K562 (cell line): ENCODE measurements at regions not wholly inside any gene's neighbourhood (a gene's known extent, or its start where the extent isn't known, plus 50 kb on each side); places are given as distances from the start of the nearest gene placed in this dataset.

Experiments
- ATAC-seq: fragments of 200-7000 bp; cut with Tn5 transposase; 3 replicates; pipeline ENCODE4 v1.9.1; 2020; ENCODE audit warnings: moderate library complexity
- BruUV-seq: library from RNA; stranded (reverse); fragments of 400-500 nt; replicated peaks from 2 replicates; lab custom pipeline; 2021; lab: Mats Ljungman, UMichigan
- CTCF ChIA-PET: fragments of 300-600 bp; formaldehyde crosslinking; extraction: SDS; loops from one replicate; lab custom pipeline; 2021; ENCODE audit warnings: low intra/inter-chr PET ratio; lab: Yijun Ruan, JAX
- POLR2A ChIA-PET: fragments of 300-600, 350-650 bp; sonication (Branson Sonifier 250); formaldehyde crosslinking; extraction: SDS; loops from one replicate; lab custom pipeline; 2021; ENCODE audit warnings: antibody characterized with exemption, inconsistent platforms; lab: Yijun Ruan, JAX
- DNase-seq, 4 experiments: peaks; one replicate each; pipeline versions ENCODE4 v3.0.0 to v3.0.0-alpha.2; 2011 to 2018; ENCODE audit warnings: low spot score in 3 of 4, mixed read lengths in 3 of 4; ENCODE audit errors: extremely low read depth in 1 of 4
- FAIRE-seq: peaks from 2 replicates; lab custom pipeline; 2011; peaks lifted over from hg19 to GRCh38; lab: Jason Lieb, UNC
- H2AFZ ChIP-seq: 2 replicates; pipeline ENCODE4 v1.6.0; 2011; ENCODE audit warnings: low read depth, low read length, control low read depth, inconsistent platforms
- H3K27ac ChIP-seq: fragments of 200-600 bp; 3 replicates; pipeline ENCODE4 v1.8.0; 2011; ENCODE audit warnings: low read depth, mild to moderate bottlenecking, control low read depth, inconsistent platforms, low read length, moderate library complexity, mixed read lengths; ENCODE audit errors: extremely low read depth
- H3K27me3 ChIP-seq, 2 experiments: fragments of 300-600 bp in 1 of 2; 2 replicates in 1 of 2; 3 replicates in 1 of 2; pipeline versions ENCODE4 v1.6.0 to v1.8.0; 2011; ENCODE audit warnings: inconsistent platforms in 2 of 2, low read length in 2 of 2, mild to moderate bottlenecking in 1 of 2, mixed read lengths in 1 of 2, moderate library complexity in 1 of 2; ENCODE audit not compliant: control insufficient read depth in 2 of 2, insufficient read depth in 2 of 2
- H3K36me3 ChIP-seq: fragments of 300-600 bp; 3 replicates; pipeline ENCODE4 v1.8.0; 2011; ENCODE audit warnings: mild to moderate bottlenecking, low read length, inconsistent platforms; ENCODE audit not compliant: control insufficient read depth, insufficient read depth
- H3K4me1 ChIP-seq, 2 experiments: fragments of 200-600 bp in 1 of 2; replicated peaks in 1 of 2; 2 replicates in 1 of 2; 3 replicates in 1 of 2; pipeline versions ENCODE4 v1.5.1 to v1.8.0; 2011; ENCODE audit warnings: inconsistent platforms in 2 of 2, low read length in 2 of 2, mild to moderate bottlenecking in 1 of 2, mixed read lengths in 1 of 2, moderate library complexity in 1 of 2; ENCODE audit not compliant: control insufficient read depth in 2 of 2, insufficient read depth in 2 of 2
- H3K4me2 ChIP-seq: 2 replicates; pipeline ENCODE4 v1.6.1; 2011; ENCODE audit warnings: low read length, control low read depth, inconsistent platforms, mixed read lengths; ENCODE audit not compliant: insufficient read depth
- H3K4me3 ChIP-seq: fragments of 200-600 bp; sonication (generic), shearing (Covaris generic); 2 replicates; pipeline ENCODE4 v1.5.1; 2016; ENCODE audit warnings: control low read depth, inconsistent platforms
- H3K79me2 ChIP-seq: fragments of 200-600 bp; 3 replicates; pipeline ENCODE4 v1.8.0; 2011; ENCODE audit warnings: low read length, inconsistent platforms; ENCODE audit not compliant: control insufficient read depth, insufficient read depth
- H3K9ac ChIP-seq, 2 experiments: 2 replicates each; pipeline versions ENCODE4 v1.6.0 to v1.6.1; 2011; ENCODE audit warnings: low read depth in 2 of 2, low read length in 2 of 2, control low read depth in 1 of 2, inconsistent platforms in 1 of 2, mild to moderate bottlenecking in 1 of 2, mixed read lengths in 1 of 2; ENCODE audit not compliant: insufficient read depth in 1 of 2
- H3K9me1 ChIP-seq: one replicate; pipeline ENCODE4 v1.6.0; 2011; ENCODE audit warnings: inconsistent platforms, mild to moderate bottlenecking, low read length, moderate library complexity; ENCODE audit not compliant: control insufficient read depth, insufficient read depth
- H3K9me3 ChIP-seq: replicated peaks from 2 replicates; pipeline ENCODE4 v1.5.1; 2011; ENCODE audit warnings: low read depth, low read length, inconsistent platforms; ENCODE audit not compliant: control insufficient read depth, insufficient read depth
- H4K20me1 ChIP-seq: replicated peaks from 2 replicates; pipeline ENCODE4 v1.6.1; 2011; ENCODE audit warnings: low read length, inconsistent platforms, mixed read lengths; ENCODE audit not compliant: control insufficient read depth, insufficient read depth
- CTBP1 ChIP-seq: fragments of 450-650 bp; IDR thresholded peaks from 2 replicates; pipeline ENCODE4 v1.6.1; 2016; ENCODE audit warnings: borderline replicate concordance
- EWSR1 ChIP-seq: fragments of 450-650 bp; IDR thresholded peaks from 2 replicates; pipeline ENCODE4 v1.6.1; 2018; ENCODE audit warnings: borderline replicate concordance, mild to moderate bottlenecking, low read depth, moderate library complexity; ENCODE audit not compliant: partially characterized antibody
- MAZ ChIP-seq, 2 experiments: fragments of 450-650 bp in 1 of 2; sonication (generic) in 1 of 2; formaldehyde crosslinking; IDR thresholded peaks in 1 of 2; conservative IDR thresholded peaks in 1 of 2; 2 replicates each; pipeline versions ENCODE4 v1.4.0 to v1.5.0; 2020; ENCODE audit warnings: mild to moderate bottlenecking in 1 of 2, missing genetic modification reagents in 1 of 2
- NR2C2 ChIP-seq, 2 experiments: fragments of 200-800 bp in 1 of 2; sonication (Bioruptor generic) in 1 of 2; sonication (generic) in 1 of 2; formaldehyde crosslinking in 1 of 2; IDR thresholded peaks; 2 replicates each; pipeline versions ENCODE4 v1.6.1 to v1.8.0; 2016 to 2022; ENCODE audit warnings: mild to moderate bottlenecking in 1 of 2, missing compliant biosample characterization in 1 of 2, missing genetic modification characterization in 1 of 2, missing genetic modification reagents in 1 of 2
- REST ChIP-seq, 2 experiments: fragments of 450-650 bp; formaldehyde crosslinking in 1 of 2; IDR thresholded peaks; 2 replicates each; pipeline versions ENCODE4 v1.4.0 to v1.6.1; 2014 to 2020; ENCODE audit warnings: mild to moderate bottlenecking in 2 of 2, borderline replicate concordance in 1 of 2, low read depth in 1 of 2
- SOX6 ChIP-seq: fragments of 450-650 bp; IDR thresholded peaks from 2 replicates; pipeline ENCODE4 v1.6.1; 2014; ENCODE audit warnings: mild to moderate bottlenecking
- TCF7 ChIP-seq: sonication (generic); IDR thresholded peaks from 2 replicates; pipeline ENCODE4 v1.6.1; 2016; ENCODE audit warnings: antibody characterized with exemption, borderline replicate concordance
- ZNF121 ChIP-seq: sonication (generic); formaldehyde crosslinking; conservative IDR thresholded peaks from 2 replicates; pipeline ENCODE4 v1.8.0; 2022; ENCODE audit warnings: missing genetic modification reagents
- ZNF644 ChIP-seq: fragments of 200-800 bp; sonication (Bioruptor generic); IDR thresholded peaks from 2 replicates; pipeline ENCODE4 v1.6.1; 2016; ENCODE audit warnings: low read depth, missing genetic modification characterization, missing compliant biosample characterization
- WGBS: fragments of 100-300 bp; shearing (Covaris generic); methylation state at CpG from one replicate; pipeline ENCODE4 v1.1.6; 2016; ENCODE audit warnings: low coverage, mixed read lengths; ENCODE audit not compliant: insufficient coverage; ENCODE audit errors: missing lambda C conversion rate; 5-methylcytosine and 5-hydroxymethylcytosine counted together
- in situ Hi-C: fragments of 300-500 bp; cut with MboI; formaldehyde crosslinking; loops from 4 replicates; pipeline ENCODE4 v1.15.0; 2018; ENCODE audit warnings: inconsistent platforms, mixed read lengths
- intact Hi-C: fragments of 100-400 bp; cut with micrococcal nuclease; formaldehyde crosslinking; loops from 2 replicates; pipeline ENCODE4 v1.14.2; 2022
- TF ChIP-seq, protein P1 (sequence below), 2 experiments: fragments of 450-650 bp in 1 of 2; sonication (generic) in 1 of 2; formaldehyde crosslinking in 1 of 2; IDR thresholded peaks in 1 of 2; conservative IDR thresholded peaks in 1 of 2; 2 replicates each; pipeline versions ENCODE4 v1.6.1 to v1.8.1; 2016 to 2023; ENCODE audit warnings: mild to moderate bottlenecking in 2 of 2, moderate library complexity in 2 of 2, inconsistent platforms in 1 of 2, missing genetic modification reagents in 1 of 2

DNA sequence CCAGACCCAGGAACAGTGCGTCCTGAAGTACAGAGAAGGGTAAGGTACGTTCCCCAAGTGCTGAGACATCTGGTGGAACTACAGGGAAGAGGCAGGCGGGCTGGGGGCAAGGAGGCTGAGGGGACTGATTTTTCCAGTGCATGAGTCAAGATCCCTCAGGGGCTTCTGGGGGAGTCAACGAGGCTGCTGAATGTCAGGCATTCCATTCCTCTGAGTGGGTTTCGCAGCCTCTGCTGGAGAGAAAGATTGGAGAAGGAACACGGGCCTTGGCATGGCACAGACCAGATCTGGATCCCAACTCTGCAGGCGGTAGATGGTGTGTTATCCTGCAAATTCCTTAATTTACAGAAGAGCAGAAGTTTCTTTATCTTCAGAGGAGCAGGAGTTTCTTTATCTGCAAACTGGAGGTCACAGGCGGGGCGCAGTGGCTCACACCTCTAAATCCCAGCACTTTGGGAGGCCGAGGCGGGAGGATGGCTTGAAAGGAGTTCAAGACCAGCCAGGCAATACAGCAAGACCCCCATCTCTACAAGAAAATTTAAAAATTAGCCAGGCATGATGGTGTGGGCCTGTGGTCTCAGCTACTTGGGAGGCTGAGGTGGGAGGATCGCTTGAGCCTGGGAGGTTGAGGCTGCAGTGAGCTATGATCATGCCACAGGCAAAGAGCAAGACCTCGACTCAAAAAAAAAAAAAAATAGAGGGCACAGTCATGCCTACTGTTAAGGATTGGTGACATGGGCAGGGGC is 132.6 kb upstream of the MAP1LC3B2 start:
- peaks cover 24 to 26% of the 10 kb centered on the region in 2 experiments for H3K4me1 ChIP-seq
- TF ChIP-seq EWSR1 (no peak), ZNF644 (tag) (no peak), NR2C2 (CRISPR knock-in tag; IDR thresholded peaks at IDR 0.05) (no peak), NR2C2 (tag; IDR thresholded peaks at IDR 0.05) (0 out of 2 replicates have a peak, but pooled peaks have one; percentile 25), SOX6 (0 out of 2 replicates have a peak, but pooled peaks have one; percentile 54), CTBP1 (peak; percentile 67; the same call in 1 of the 2 replicates), REST (IDR thresholded peaks at IDR 0.05; ENCODE audit: borderline replicate concordance) (peak; percentile 16; the same call in 1 of the 2 replicates), REST (CRISPR knock-in tag; IDR thresholded peaks at IDR 0.05; ENCODE audit: low read depth) (no peak), MAZ (CRISPR knock-in tag; conservative IDR thresholded peaks at IDR 0.05 in 1 of 2, IDR thresholded peaks at IDR 0.05 in 1 of 2) (0 out of 4 replicates have a peak, but pooled peaks of 1 of the 2 experiments have one; percentile 41), TCF7 (peak; percentile 70; the same call in 1 of the 2 replicates), ZNF121 (CRISPR knock-in tag) (peak; percentile 32; the same call in 1 of the 2 replicates)
- TF ChIP-seq, protein P1, sequence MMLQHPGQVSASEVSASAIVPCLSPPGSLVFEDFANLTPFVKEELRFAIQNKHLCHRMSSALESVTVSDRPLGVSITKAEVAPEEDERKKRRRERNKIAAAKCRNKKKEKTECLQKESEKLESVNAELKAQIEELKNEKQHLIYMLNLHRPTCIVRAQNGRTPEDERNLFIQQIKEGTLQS (IDR thresholded peaks at IDR 0.05), result no peak
- TF ChIP-seq, protein P1 (CRISPR knock-in tag; conservative IDR thresholded peaks at IDR 0.05), result no peak

More for the DNA sequence above, 132.6 kb upstream of the MAP1LC3B2 start:
- DNase-seq (peak; percentile 43 to 65 (median 50)), ATAC-seq (peak; percentile 71), FAIRE-seq (peak; percentile 42)
- no peaks in the 10 kb centered on the region for H4K20me1 ChIP-seq
- no peak overlapping the region; the same call in 2 of the 3 replicates for H3K27ac ChIP-seq
- peaks cover 2% of the 10 kb centered on the region; the same call in 1 of the 2 replicates for H3K9me3 ChIP-seq
- ChIA-PET CTCF (no interaction called here), POLR2A (no interaction called here)
- peak overlapping the region; percentile 64 for H2AFZ ChIP-seq
- no peaks in the 10 kb centered on the region for H3K36me3 ChIP-seq
- in situ Hi-C loops (no loop called here), intact Hi-C loops (loop anchor here (5.0 kb wide), 1 partner anchor 144 kb away; no protein-coding TSS in a partner anchor)
- H3K9ac ChIP-seq, result peak overlapping the region in 1 of 2 experiments; percentile 7; a peak in 1 of 4 replicates
- H3K4me3 ChIP-seq, result no peak overlapping the region
- no peaks in the 10 kb centered on the region for H3K79me2 ChIP-seq
- BruUV-seq, result no TSS peak
- H3K4me2 ChIP-seq, result peak overlapping the region; percentile 41; the same call in 1 of the 2 replicates
- no peaks in the 10 kb centered on the region for H3K27me3 ChIP-seq
- 17% methylated on average over 13 of the region's 13 CpGs for WGBS
- H3K9me1 ChIP-seq, result no peaks in the 10 kb centered on the region
